NB4 (cell line): ENCODE measurements at regions not wholly inside any gene's neighbourhood (a gene's known extent, or its start where the extent isn't known, plus 50 kb on each side); places are given as distances from the start of the nearest gene placed in this dataset.

ENCODE experiments used
- DNase-seq: peaks from one replicate; pipeline ENCODE4 v3.0.0; 2010; ENCODE audit warnings: low read depth
- H3K4me3 ChIP-seq: one replicate; pipeline ENCODE4 v1.5.1; 2011; ENCODE audit warnings: mild to moderate bottlenecking, low read depth, low read length, moderate library complexity
- CTCF ChIP-seq: IDR thresholded peaks from one replicate; pipeline ENCODE4 v1.5.1; 2012; ENCODE audit warnings: low read depth, low read length
- MAX ChIP-seq: IDR thresholded peaks from 2 replicates; pipeline ENCODE4 v1.6.1; 2011; ENCODE audit warnings: low read depth, low read length
- MYC ChIP-seq: IDR thresholded peaks from 2 replicates; pipeline ENCODE4 v1.6.1; 2011; ENCODE audit warnings: low read depth, low read length
- POLR2A ChIP-seq: IDR thresholded peaks from 2 replicates; pipeline ENCODE4 v1.6.1; 2011; ENCODE audit warnings: mild to moderate bottlenecking; ENCODE audit not compliant: insufficient read length; ENCODE audit errors: extremely low read depth

DNA sequence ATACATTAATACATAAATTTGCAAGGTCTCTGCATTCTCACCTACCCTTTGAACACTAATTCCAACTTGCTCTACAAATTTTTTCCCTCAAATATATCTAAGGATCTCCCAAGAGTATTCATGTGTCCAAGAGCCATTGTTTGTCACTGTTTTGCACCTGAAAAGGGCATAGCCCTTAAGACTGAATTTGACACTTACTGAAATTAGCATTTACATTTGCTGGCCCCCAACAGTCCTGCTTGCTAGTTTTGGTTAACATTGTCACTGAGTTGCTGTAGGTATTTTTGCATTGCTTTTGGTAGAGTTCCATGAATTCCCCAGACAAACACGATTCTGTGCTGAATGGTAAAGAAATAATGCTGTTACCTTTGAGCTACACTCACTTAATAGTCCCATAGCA is 57.3 kb downstream of the KCNA4 start:
- TF ChIP-seq CTCF (no peak), MYC (no peak), MAX (no peak), POLR2A (no peak)
- no peak overlapping the region for H3K4me3 ChIP-seq
- no peak for DNase-seq

DNA sequence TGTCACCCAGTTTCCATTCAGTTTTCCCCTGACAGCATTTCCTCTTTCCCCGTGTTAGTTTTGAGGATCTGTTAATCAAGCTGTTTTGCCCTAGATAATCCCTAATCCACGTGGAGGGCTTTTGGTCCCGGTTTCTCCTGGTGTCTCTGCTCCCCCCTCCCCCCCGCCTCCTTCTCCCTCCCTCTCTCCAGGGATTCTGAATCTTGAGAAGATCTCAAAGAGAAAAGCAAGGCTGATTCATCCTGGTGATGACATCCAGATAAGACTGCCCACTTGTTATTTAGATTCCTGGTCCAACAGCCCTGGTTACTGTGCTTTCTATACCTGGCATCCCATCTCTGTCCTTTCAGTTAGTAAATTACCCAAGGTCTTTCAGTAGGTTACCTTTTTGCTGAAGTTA is 59.4 kb downstream of the KCNA4 start:
- no peak for DNase-seq
- H3K4me3 ChIP-seq, result no peak overlapping the region
- TF ChIP-seq MAX (no peak), CTCF (no peak), MYC (no peak), POLR2A (no peak)

DNA sequence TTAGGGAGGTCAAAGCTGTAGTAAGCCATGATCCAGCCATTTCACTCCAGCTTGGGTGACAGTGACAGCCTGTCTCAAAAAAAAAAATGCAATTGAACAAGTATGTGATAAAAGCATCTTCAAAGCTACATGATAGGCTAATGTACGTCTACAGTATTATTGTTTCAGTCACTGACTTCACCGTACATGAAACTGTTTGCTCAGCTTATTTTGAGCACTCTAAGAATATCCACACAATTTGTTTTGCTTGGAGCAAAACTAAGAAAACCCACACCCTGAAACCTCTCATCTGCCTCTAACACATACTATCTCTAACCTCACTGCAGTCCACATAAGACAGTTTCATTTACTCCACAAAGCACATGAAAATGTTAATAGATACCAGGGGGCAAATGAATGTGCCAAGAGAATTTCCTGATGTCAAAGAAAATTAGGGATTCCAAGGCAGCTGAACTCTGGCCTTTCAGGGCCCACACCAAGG is 60.7 kb downstream of the KCNA4 start:
- H3K4me3 ChIP-seq, result no peak overlapping the region
- no peak for DNase-seq
- TF ChIP-seq POLR2A, result no peak
- no peak for TF ChIP-seq CTCF
- no peak for TF ChIP-seq MAX
- no peak for TF ChIP-seq MYC

DNA sequence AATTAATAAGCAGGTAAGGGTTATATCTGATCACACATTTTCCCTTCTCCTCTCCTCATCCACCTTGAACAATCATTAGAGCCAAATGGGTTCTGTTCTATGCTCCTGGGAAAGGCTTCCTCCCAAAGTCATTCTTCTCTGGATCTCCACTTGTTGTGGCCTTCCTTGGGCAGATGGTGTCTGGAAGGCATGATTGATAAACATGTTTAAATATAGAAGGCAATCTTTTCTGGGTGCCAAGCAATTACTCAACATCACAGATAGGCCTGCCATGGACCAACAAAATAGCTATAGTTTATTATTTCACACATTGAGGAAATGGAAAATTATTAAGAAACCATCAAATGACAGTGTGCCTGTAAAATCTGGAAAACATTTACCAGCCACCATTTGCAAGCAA is 73.5 kb downstream of the KCNA4 start:
- no peak for DNase-seq
- TF ChIP-seq POLR2A, result no peak
- H3K4me3 ChIP-seq, result no peak overlapping the region

DNA sequence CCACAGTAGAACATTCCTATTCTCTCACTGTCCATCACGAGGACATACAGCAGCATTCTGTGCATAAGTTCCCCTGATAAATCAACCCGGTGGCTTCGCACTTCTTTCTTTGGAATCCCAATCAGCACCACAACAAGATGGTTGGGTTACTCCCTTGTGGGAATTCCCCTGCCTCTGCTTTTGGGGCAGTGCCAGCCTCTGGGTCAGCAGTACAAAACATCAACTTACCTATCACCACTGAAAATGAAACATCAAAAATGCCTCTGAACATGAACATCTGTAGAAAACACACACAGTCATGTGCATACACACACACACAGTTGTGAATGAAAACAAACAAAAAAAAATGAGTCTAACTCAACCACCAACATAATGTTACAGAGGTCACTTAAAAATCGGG is 79.3 kb downstream of the KCNA4 start:
- no peak for TF ChIP-seq MYC
- TF ChIP-seq MAX, result no peak
- no peak for TF ChIP-seq POLR2A
- no peak for TF ChIP-seq CTCF
- no peak overlapping the region for H3K4me3 ChIP-seq
- DNase-seq, result no peak

DNA sequence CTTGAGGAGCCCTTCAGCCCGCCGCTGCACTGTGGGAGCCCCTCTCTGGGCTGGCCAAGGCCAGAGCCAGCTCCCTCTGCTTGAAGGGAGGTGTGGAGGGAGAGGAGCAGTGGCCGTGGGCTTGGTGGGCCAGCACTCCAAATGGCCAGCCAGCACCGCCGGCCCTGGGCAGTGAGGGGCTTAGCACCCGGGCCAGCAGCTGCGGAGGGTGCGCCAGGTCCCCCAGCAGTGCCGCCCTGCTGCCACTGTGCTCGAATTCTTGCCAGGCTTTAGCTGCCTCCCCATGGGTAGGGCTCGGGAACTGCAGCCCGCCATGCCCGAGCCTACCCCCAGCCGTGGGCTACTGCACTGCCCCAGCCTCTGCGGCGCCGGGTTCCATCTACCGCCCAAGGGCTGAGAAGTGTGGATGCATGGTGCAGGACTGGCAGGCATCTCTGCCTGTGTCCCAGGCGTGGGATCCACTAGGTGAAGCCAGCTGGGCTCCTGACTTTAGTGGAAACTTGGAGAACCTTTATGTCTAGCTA is 82.7 kb downstream of the KCNA4 start:
- DNase-seq, result no peak
- TF ChIP-seq POLR2A (no peak), MYC (no peak), CTCF (no peak), MAX (no peak)
- H3K4me3 ChIP-seq, result no peak overlapping the region
